GM12878 (cell line): ENCODE measurements at regions not wholly inside any gene's neighbourhood (a gene's known extent, or its start where the extent isn't known, plus 50 kb on each side); places are given as distances from the start of the nearest gene placed in this dataset.

ENCODE experiments used
- ATAC-seq: fragments of 200-7000 bp; cut with Tn5 transposase; 3 replicates; pipeline ENCODE4 v1.9.1; 2020; ENCODE audit warnings: mild to moderate bottlenecking, moderate library complexity
- BruUV-seq: library from RNA; stranded (reverse); fragments of 400-500 nt; replicated peaks from 2 replicates; lab custom pipeline; 2021; lab: Mats Ljungman, UMichigan
- CTCF ChIA-PET: fragments of 300-600 bp; sonication (Branson Sonifier 250); formaldehyde crosslinking; extraction: SDS; loops from one replicate; lab custom pipeline; 2021; ENCODE audit warnings: inconsistent platforms; lab: Yijun Ruan, JAX
- POLR2A ChIA-PET: fragments of 350-600 bp; formaldehyde crosslinking; extraction: SDS; loops from one replicate; lab custom pipeline; 2021; ENCODE audit warnings: inconsistent platforms; lab: Charles Lee
- RAD21 ChIA-PET: fragments of 300-600 bp; sonication (Branson Sonifier 250); formaldehyde crosslinking; loops from one replicate; lab custom pipeline; 2023; ENCODE audit warnings: antibody characterized with exemption; ENCODE audit not compliant: unreplicated experiment; lab: Charles Lee
- SMC1A ChIA-PET: fragments of 300-600 bp; sonication (Branson Sonifier 250); formaldehyde crosslinking; loops from one replicate; lab custom pipeline; 2023; ENCODE audit not compliant: unreplicated experiment, uncharacterized antibody; lab: Charles Lee
- DNase-seq: peaks from one replicate; pipeline ENCODE4 v3.0.0-alpha.2; 2011; ENCODE audit warnings: low read depth, low spot score
- FAIRE-seq: peaks from 3 replicates; lab custom pipeline; 2011; peaks lifted over from hg19 to GRCh38; lab: Jason Lieb, UNC
- H2AFZ ChIP-seq: 2 replicates; pipeline ENCODE4 v1.6.0; 2011; ENCODE audit warnings: low read depth, low read length, control low read depth; ENCODE audit not compliant: control insufficient read depth
- H3K27ac ChIP-seq: 2 replicates; pipeline ENCODE4 v1.5.1; 2011; ENCODE audit warnings: control low read depth; ENCODE audit not compliant: control insufficient read depth, insufficient read depth
- H3K27me3 ChIP-seq, 2 experiments: replicated peaks in 1 of 2; 2 replicates each; pipeline versions ENCODE4 v1.6.0 to v1.6.1; 2011; ENCODE audit warnings: low read length in 1 of 2; ENCODE audit not compliant: control insufficient read depth in 2 of 2, insufficient read depth in 2 of 2
- H3K36me3 ChIP-seq, 2 experiments: 2 replicates each; pipeline ENCODE4 v1.5.1; 2011; ENCODE audit warnings: low read length in 1 of 2; ENCODE audit not compliant: control insufficient read depth in 2 of 2, insufficient read depth in 2 of 2
- H3K4me1 ChIP-seq: 2 replicates; pipeline ENCODE4 v1.6.1; 2011; ENCODE audit warnings: mild to moderate bottlenecking, low read length, moderate library complexity, mixed read lengths; ENCODE audit not compliant: control insufficient read depth, insufficient read depth
- H3K4me2 ChIP-seq: 2 replicates; pipeline ENCODE4 v1.6.0; 2011; ENCODE audit warnings: control low read depth; ENCODE audit not compliant: control insufficient read depth, insufficient read depth
- H3K4me3 ChIP-seq: fragments of 200-600 bp; sonication (generic); 2 replicates; pipeline ENCODE4 v1.5.1; 2016
- H3K79me2 ChIP-seq: 2 replicates; pipeline ENCODE4 v1.6.0; 2011; ENCODE audit warnings: low read length; ENCODE audit not compliant: control insufficient read depth, insufficient read depth
- H3K9ac ChIP-seq: 2 replicates; pipeline ENCODE4 v1.8.0; 2011; ENCODE audit warnings: low read length, control low read depth, mixed read lengths; ENCODE audit not compliant: control insufficient read depth, insufficient read depth
- H3K9me3 ChIP-seq: replicated peaks from 3 replicates; pipeline ENCODE4 v1.5.1; 2011; ENCODE audit warnings: mild to moderate bottlenecking, low read length; ENCODE audit not compliant: control insufficient read depth, insufficient read depth
- H4K20me1 ChIP-seq: 2 replicates; pipeline ENCODE4 v1.6.0; 2011; ENCODE audit not compliant: control insufficient read depth, insufficient read depth
- ATF2 ChIP-seq: IDR thresholded peaks from 2 replicates; pipeline ENCODE4 v1.6.1; 2012; ENCODE audit warnings: low read length, inconsistent platforms
- ATF3 ChIP-seq: IDR thresholded peaks from 2 replicates; pipeline ENCODE4 v1.6.1; 2011; ENCODE audit warnings: low read depth, mild to moderate bottlenecking, low read length, moderate library complexity, borderline replicate concordance; ENCODE audit errors: extremely low read depth
- BMI1 ChIP-seq: fragments of 450-650 bp; IDR thresholded peaks from 2 replicates; pipeline ENCODE4 v1.6.1; 2016; ENCODE audit warnings: mild to moderate bottlenecking, moderate library complexity, borderline replicate concordance
- CBX3 ChIP-seq: fragments of 200-600 bp; sonication (generic); IDR thresholded peaks from 2 replicates; pipeline ENCODE4 v1.6.1; 2016; ENCODE audit warnings: low read depth, borderline replicate concordance
- CHD1 ChIP-seq: IDR thresholded peaks from 2 replicates; pipeline ENCODE4 v1.6.1; 2012; ENCODE audit warnings: low read depth, low read length, improper control_type of control experiment
- FOXM1 ChIP-seq: IDR thresholded peaks from 2 replicates; pipeline ENCODE4 v1.6.1; 2012; ENCODE audit warnings: low read depth, mild to moderate bottlenecking, inconsistent platforms, low read length, moderate library complexity
- HDAC2 ChIP-seq: fragments of 200-600 bp; sonication (generic); IDR thresholded peaks from 2 replicates; pipeline ENCODE4 v1.6.1; 2017
- HDGF ChIP-seq: fragments of 450-650 bp; IDR thresholded peaks from 2 replicates; pipeline ENCODE4 v1.6.1; 2016; ENCODE audit warnings: antibody characterized with exemption
- RAD21 ChIP-seq: IDR thresholded peaks from 2 replicates; pipeline ENCODE4 v1.6.1; 2011; ENCODE audit warnings: mild to moderate bottlenecking, low read depth, low read length, moderate library complexity; ENCODE audit not compliant: insufficient read depth
- SMAD1 ChIP-seq: fragments of 450-650 bp; IDR thresholded peaks from 2 replicates; pipeline ENCODE4 v1.6.1; 2018; ENCODE audit warnings: mild to moderate bottlenecking, low read depth; ENCODE audit not compliant: partially characterized antibody
- SREBF2 ChIP-seq: IDR thresholded peaks from 2 replicates; pipeline ENCODE4 v1.6.1; 2012; ENCODE audit warnings: mild to moderate bottlenecking, low read length
- TARDBP ChIP-seq: IDR thresholded peaks from 2 replicates; pipeline ENCODE4 v1.6.1; 2016; ENCODE audit warnings: borderline replicate concordance
- TCF7 ChIP-seq: IDR thresholded peaks from 2 replicates; pipeline ENCODE4 v1.6.1; 2014; ENCODE audit warnings: antibody characterized with exemption, borderline replicate concordance
- ZNF217 ChIP-seq: fragments of 450-650 bp; IDR thresholded peaks from 2 replicates; pipeline ENCODE4 v1.6.1; 2017; ENCODE audit warnings: antibody characterized with exemption, mild to moderate bottlenecking
- ZNF592 ChIP-seq: fragments of 450-650 bp; IDR thresholded peaks from 2 replicates; pipeline ENCODE4 v1.6.1; 2017; ENCODE audit warnings: mild to moderate bottlenecking, moderate library complexity
- WGBS: methylation state at CpG from one replicate; pipeline ENCODE4 v1.1.6; 2016; ENCODE audit warnings: low lambda C conversion rate; ENCODE audit not compliant: insufficient replicate concordance, insufficient coverage; ENCODE audit errors: missing lambda C conversion rate; 5-methylcytosine and 5-hydroxymethylcytosine counted together
- in situ Hi-C: fragments of 300-500 bp; cut with MboI; formaldehyde crosslinking; loops from 9 replicates; pipeline ENCODE4 v1.14.3; 2018; ENCODE audit warnings: mixed read lengths
- intact Hi-C: fragments of 100-400 bp; cut with micrococcal nuclease; formaldehyde crosslinking; loops from one replicate; pipeline ENCODE4 v1.14.2; 2022; ENCODE audit not compliant: unreplicated experiment

GRCh38 chrX:39022106-39022505 lies 220.8 kb downstream of the MID1IP1 start:
- ChIA-PET SMC1A (interaction anchor here (0.7 kb wide), 1 partner anchor 18 kb away, joined by 3 read pairs; no protein-coding TSS in a partner anchor), RAD21 (no interaction called here), CTCF (no interaction called here), POLR2A (no interaction called here)
- in situ Hi-C loops: no loop called here
- no peak for FAIRE-seq
- Histone ChIP-seq H3K4me3 (no peak overlapping the region), H4K20me1 (no peaks in the 10 kb centered on the region), H3K79me2 (no peaks in the 10 kb centered on the region), H2AFZ (no peak overlapping the region), H3K9me3 (no peaks in the 10 kb centered on the region), H3K27me3 (no peaks in the 10 kb centered on the region), H3K36me3 (no peaks in the 10 kb centered on the region), H3K4me2 (no peak overlapping the region), H3K27ac (no peak overlapping the region), H3K4me1 (no peaks in the 10 kb centered on the region), H3K9ac (no peak overlapping the region)
- intact Hi-C loops: no loop called here
- no TSS peak for BruUV-seq
- ATAC-seq: no peak
- TF ChIP-seq ATF2: no peak
- no peak for TF ChIP-seq CHD1
- TF ChIP-seq RAD21: no peak
- TF ChIP-seq HDGF: no peak
- no peak for TF ChIP-seq ZNF217
- TF ChIP-seq BMI1: no peak
- TF ChIP-seq ATF3: no peak
- DNase-seq: no peak
- 14% methylated on average over 2 of the region's 2 CpGs for WGBS

- no peaks in the 10 kb centered on the region; the same call in 1 of the 3 replicates for H3K9me3 ChIP-seq
- no peak overlapping the region for H2AFZ ChIP-seq
- no peak overlapping the region for H3K4me2 ChIP-seq
- ATAC-seq (no peak), FAIRE-seq (no peak), DNase-seq (no peak)
- in situ Hi-C loops (no loop called here), intact Hi-C loops (no loop called here)
- H4K20me1 ChIP-seq: no peaks in the 10 kb centered on the region
- H3K27me3 ChIP-seq: no peaks in the 10 kb centered on the region
- CTCF ChIA-PET: no interaction called here
- no peak overlapping the region for H3K9ac ChIP-seq
- no peaks in the 10 kb centered on the region for H3K79me2 ChIP-seq
- RAD21 ChIA-PET: no interaction called here
- BruUV-seq: no TSS peak
- no peak overlapping the region for H3K27ac ChIP-seq
- POLR2A ChIA-PET: no interaction called here
- H3K36me3 ChIP-seq: no peaks in the 10 kb centered on the region
- WGBS: 24% methylated on average over 2 of the region's 2 CpGs
- H3K4me3 ChIP-seq: no peak overlapping the region
- SMC1A ChIA-PET: interaction anchor here (0.7 kb wide), 1 partner anchor 34 kb away, joined by 3 read pairs; no protein-coding TSS in a partner anchor
- H3K4me1 ChIP-seq: no peaks in the 10 kb centered on the region
- TF ChIP-seq CBX3 (no peak), FOXM1 (no peak), TCF7 (no peak), ZNF592 (no peak), TARDBP (no peak), HDAC2 (no peak), SMAD1 (no peak), SREBF2 (no peak)
These were observed 228.0 kb downstream of the MID1IP1 start for GRCh38 chrX:39029221-39029620.
